HEK293 (cell line): ENCODE measurements at regions not wholly inside any gene's neighbourhood (a gene's known extent, or its start where the extent isn't known, plus 50 kb on each side); places are given as distances from the start of the nearest gene placed in this dataset.

Experiments
- CTCF ChIA-PET: fragments of 350-600 bp; formaldehyde crosslinking; extraction: SDS; loops from one replicate; lab custom pipeline; 2021; ENCODE audit warnings: antibody characterized with exemption; lab: Yijun Ruan, JAX
- POLR2A ChIA-PET: fragments of 300-600 bp; formaldehyde crosslinking; extraction: SDS; loops from one replicate; lab custom pipeline; 2020; ENCODE audit warnings: antibody characterized with exemption, inconsistent platforms; lab: Yijun Ruan, JAX
- H3K27ac ChIP-seq: fragments of 200-500 bp; sonication (Bioruptor generic); 2 replicates; pipeline ENCODE4 v1.5.1; 2014; ENCODE audit warnings: low read depth, low read length, control low read depth, inconsistent platforms; ENCODE audit errors: extremely low read depth
- H3K36me3 ChIP-seq, 2 experiments: fragments of 200-500 bp in 1 of 2; sonication (Bioruptor generic) in 1 of 2; 1 replicate in 1 of 2; 2 replicates in 1 of 2; pipeline ENCODE4 v1.5.1; 2014 to 2017; ENCODE audit warnings: inconsistent platforms in 2 of 2, low read length in 2 of 2; ENCODE audit not compliant: control insufficient read depth in 2 of 2, insufficient read depth in 1 of 2
- H3K4me1 ChIP-seq: fragments of 200-500 bp; sonication (Bioruptor generic); 2 replicates; pipeline ENCODE4 v1.5.1; 2014; ENCODE audit warnings: mild to moderate bottlenecking, low read length, inconsistent platforms; ENCODE audit not compliant: control insufficient read depth, insufficient read depth
- H3K4me3 ChIP-seq: 2 replicates; pipeline ENCODE4 v1.5.1; 2011; ENCODE audit warnings: low read depth, mild to moderate bottlenecking, control low read depth, low read length, moderate library complexity
- H3K9me3 ChIP-seq: fragments of 200-500 bp; sonication (Bioruptor generic); 2 replicates; pipeline ENCODE4 v1.5.1; 2014; ENCODE audit warnings: low read depth, low read length, inconsistent platforms; ENCODE audit not compliant: control insufficient read depth, insufficient read depth
- BCL11B ChIP-seq: fragments of 450-650 bp; formaldehyde crosslinking; IDR thresholded peaks from 2 replicates; pipeline ENCODE4 v1.5.1; 2016; ENCODE audit warnings: low read depth, missing biosample characterization, missing genetic modification characterization
- FEZF1 ChIP-seq: fragments of 450-650 bp; formaldehyde crosslinking; IDR thresholded peaks from 2 replicates; pipeline ENCODE4 v1.5.1; 2016; ENCODE audit warnings: missing biosample characterization, missing genetic modification characterization
- GLIS1 ChIP-seq: fragments of 450-650 bp; formaldehyde crosslinking; IDR thresholded peaks from 2 replicates; pipeline ENCODE4 v1.5.1; 2016; ENCODE audit warnings: missing biosample characterization, missing genetic modification characterization
- KLF7 ChIP-seq: fragments of 450-650 bp; formaldehyde crosslinking; IDR thresholded peaks from 2 replicates; pipeline ENCODE4 v1.5.1; 2016; ENCODE audit warnings: missing biosample characterization, missing genetic modification characterization, borderline replicate concordance
- KLF8 ChIP-seq: fragments of 450-650 bp; formaldehyde crosslinking; IDR thresholded peaks from 2 replicates; pipeline ENCODE4 v1.5.1; 2016; ENCODE audit warnings: missing biosample characterization, missing genetic modification characterization
- MZF1 ChIP-seq: fragments of 450-650 bp; formaldehyde crosslinking; IDR thresholded peaks from 2 replicates; pipeline ENCODE4 v1.5.1; 2017; ENCODE audit warnings: missing biosample characterization, missing genetic modification characterization, borderline replicate concordance
- SCRT1 ChIP-seq: fragments of 450-650 bp; formaldehyde crosslinking; IDR thresholded peaks from 2 replicates; pipeline ENCODE4 v1.5.1; 2016; ENCODE audit warnings: missing biosample characterization, missing genetic modification characterization, borderline replicate concordance
- TCF7L2 ChIP-seq: IDR thresholded peaks from 2 replicates; pipeline ENCODE4 v1.6.1; 2011; ENCODE audit warnings: low read depth, mild to moderate bottlenecking, inconsistent platforms, low read length, moderate library complexity, borderline replicate concordance
- TSHZ1 ChIP-seq: fragments of 450-650 bp; formaldehyde crosslinking; IDR thresholded peaks from 2 replicates; pipeline ENCODE4 v1.5.1; 2016; ENCODE audit warnings: missing biosample characterization, missing genetic modification characterization, borderline replicate concordance
- YY2 ChIP-seq: fragments of 450-650 bp; formaldehyde crosslinking; IDR thresholded peaks from 2 replicates; pipeline ENCODE4 v1.5.1; 2016; ENCODE audit warnings: missing biosample characterization, missing genetic modification characterization
- ZBTB10 ChIP-seq: fragments of 450-650 bp; formaldehyde crosslinking; IDR thresholded peaks from 2 replicates; pipeline ENCODE4 v1.5.1; 2016; ENCODE audit warnings: missing biosample characterization, missing genetic modification characterization
- ZFP3 ChIP-seq: fragments of 450-650 bp; formaldehyde crosslinking; IDR thresholded peaks from 2 replicates; pipeline ENCODE4 v1.5.1; 2016; ENCODE audit warnings: low read depth, missing biosample characterization, missing genetic modification characterization
- ZNF138 ChIP-seq: fragments of 450-650 bp; formaldehyde crosslinking; IDR thresholded peaks from 2 replicates; pipeline ENCODE4 v1.5.1; 2016; ENCODE audit warnings: missing biosample characterization, missing genetic modification characterization, borderline replicate concordance
- ZNF146 ChIP-seq: fragments of 450-650 bp; formaldehyde crosslinking; IDR thresholded peaks from 2 replicates; pipeline ENCODE4 v1.5.1; 2016; ENCODE audit warnings: missing biosample characterization, missing genetic modification characterization
- ZNF16 ChIP-seq: fragments of 450-650 bp; formaldehyde crosslinking; IDR thresholded peaks from 2 replicates; pipeline ENCODE4 v1.5.1; 2016; ENCODE audit warnings: low read depth, missing biosample characterization, missing genetic modification characterization
- ZNF169 ChIP-seq: fragments of 450-650 bp; formaldehyde crosslinking; IDR thresholded peaks from 2 replicates; pipeline ENCODE4 v1.5.1; 2016; ENCODE audit warnings: missing biosample characterization, missing genetic modification characterization
- ZNF174 ChIP-seq: fragments of 450-650 bp; formaldehyde crosslinking; IDR thresholded peaks from 2 replicates; pipeline ENCODE4 v1.5.0; 2017; ENCODE audit warnings: missing biosample characterization, mild to moderate bottlenecking, missing genetic modification characterization
- ZNF175 ChIP-seq: fragments of 450-650 bp; formaldehyde crosslinking; IDR thresholded peaks from 2 replicates; pipeline ENCODE4 v1.5.1; 2016; ENCODE audit warnings: missing biosample characterization, missing genetic modification characterization
- ZNF341 ChIP-seq: fragments of 450-650 bp; formaldehyde crosslinking; IDR thresholded peaks from 2 replicates; pipeline ENCODE4; 2016; ENCODE audit warnings: low read depth, missing biosample characterization, missing genetic modification characterization
- ZNF426 ChIP-seq: fragments of 450-650 bp; formaldehyde crosslinking; IDR thresholded peaks from 2 replicates; pipeline ENCODE4 v1.5.1; 2017; ENCODE audit warnings: missing biosample characterization, missing genetic modification characterization, mild to moderate bottlenecking, inconsistent platforms, moderate library complexity
- ZNF488 ChIP-seq: fragments of 450-650 bp; formaldehyde crosslinking; IDR thresholded peaks from 2 replicates; pipeline ENCODE4 v1.5.1; 2016; ENCODE audit warnings: missing biosample characterization, missing genetic modification characterization
- ZNF560 ChIP-seq: fragments of 450-650 bp; formaldehyde crosslinking; IDR thresholded peaks from 2 replicates; pipeline ENCODE4 v1.5.1; 2017; ENCODE audit warnings: missing biosample characterization, missing genetic modification characterization, borderline replicate concordance
- ZNF561 ChIP-seq: fragments of 450-650 bp; IDR thresholded peaks from 2 replicates; pipeline ENCODE4 v1.5.1; 2018; ENCODE audit warnings: missing biosample characterization, missing genetic modification characterization, borderline replicate concordance
- ZNF580 ChIP-seq: fragments of 450-650 bp; formaldehyde crosslinking; IDR thresholded peaks from 2 replicates; pipeline ENCODE4 v1.5.1; 2016; ENCODE audit warnings: missing biosample characterization, missing genetic modification characterization
- ZNF776 ChIP-seq: fragments of 450-650 bp; formaldehyde crosslinking; IDR thresholded peaks from 2 replicates; pipeline ENCODE4 v1.5.0; 2017; ENCODE audit warnings: missing biosample characterization, missing genetic modification characterization, borderline replicate concordance
- ZNF777 ChIP-seq: fragments of 450-650 bp; formaldehyde crosslinking; IDR thresholded peaks from 2 replicates; pipeline ENCODE4 v1.5.1; 2017; ENCODE audit warnings: missing biosample characterization, missing genetic modification characterization, borderline replicate concordance

GRCh38 chr5:167952278-167952995 lies 339.0 kb upstream of the WWC1 start:
- Histone ChIP-seq H3K36me3 (no peaks in the 10 kb centered on the region), H3K4me3 (no peak overlapping the region), H3K27ac (no peak overlapping the region), H3K9me3 (no peaks in the 10 kb centered on the region), H3K4me1 (no peaks in the 10 kb centered on the region)
- POLR2A ChIA-PET, result no interaction called here
- TF ChIP-seq YY2 (tag by site-specific recombination) (no peak), SCRT1 (tag by site-specific recombination) (no peak), TSHZ1 (no peak), ZNF341 (tag by site-specific recombination) (no peak), ZNF174 (tag by site-specific recombination) (no peak), ZFP3 (tag by site-specific recombination) (no peak), TCF7L2 (no peak), ZNF138 (tag by site-specific recombination) (no peak), ZNF426 (no peak), KLF8 (tag by site-specific recombination) (no peak)
- TF ChIP-seq, all 188 proteins: peak for 0
- CTCF ChIA-PET, result interaction anchor here (0.6 to 1.4 kb wide), 4 partner anchors 13 to 95 kb away, joined by 3 to 5 read pairs (median 3); no protein-coding TSS in a partner anchor

- Histone ChIP-seq H3K4me3 (no peak overlapping the region), H3K27ac (no peak overlapping the region), H3K9me3 (no peaks in the 10 kb centered on the region), H3K4me1 (no peaks in the 10 kb centered on the region), H3K36me3 (no peaks in the 10 kb centered on the region)
- ChIA-PET CTCF (interaction anchor here (0.6 to 1.4 kb wide), 3 partner anchors 12 to 94 kb away, joined by 3 to 5 read pairs (median 3); no protein-coding TSS in a partner anchor), POLR2A (no interaction called here)
- no peak for TF ChIP-seq ZNF16
- no peak for TF ChIP-seq YY2 (tag by site-specific recombination)
- no peak for TF ChIP-seq ZNF580
- no peak for TF ChIP-seq ZBTB10 (tag by site-specific recombination)
- TF ChIP-seq ZNF560 (tag by site-specific recombination), result no peak
- TF ChIP-seq ZNF561 (tag by site-specific recombination), result no peak
- no peak for TF ChIP-seq MZF1 (tag by site-specific recombination)
- TF ChIP-seq BCL11B (tag by site-specific recombination), result no peak
- TF ChIP-seq ZNF169 (tag by site-specific recombination), result no peak
- TF ChIP-seq ZNF777, result no peak
- no peak for TF ChIP-seq FEZF1 (tag by site-specific recombination)
- TF ChIP-seq ZNF488, result no peak
- no peak for TF ChIP-seq KLF7 (tag by site-specific recombination)
- no peak for TF ChIP-seq ZNF175 (tag by site-specific recombination)
- no peak for TF ChIP-seq GLIS1 (tag by site-specific recombination)
- no peak for TF ChIP-seq ZNF146 (tag by site-specific recombination)
- no peak for TF ChIP-seq ZNF776 (tag by site-specific recombination)
These were observed 338.2 kb upstream of the WWC1 start for GRCh38 chr5:167953151-167953798.
